ENCODE measurements at regions not wholly inside any gene's neighbourhood (a gene's known extent, or its start where the extent isn't known, plus 50 kb on each side); places are given as distances from the start of the nearest gene placed in this dataset.
A peak's percentile ranks its signal among the peaks of the same experiment; 100 is the strongest.

DNA sequence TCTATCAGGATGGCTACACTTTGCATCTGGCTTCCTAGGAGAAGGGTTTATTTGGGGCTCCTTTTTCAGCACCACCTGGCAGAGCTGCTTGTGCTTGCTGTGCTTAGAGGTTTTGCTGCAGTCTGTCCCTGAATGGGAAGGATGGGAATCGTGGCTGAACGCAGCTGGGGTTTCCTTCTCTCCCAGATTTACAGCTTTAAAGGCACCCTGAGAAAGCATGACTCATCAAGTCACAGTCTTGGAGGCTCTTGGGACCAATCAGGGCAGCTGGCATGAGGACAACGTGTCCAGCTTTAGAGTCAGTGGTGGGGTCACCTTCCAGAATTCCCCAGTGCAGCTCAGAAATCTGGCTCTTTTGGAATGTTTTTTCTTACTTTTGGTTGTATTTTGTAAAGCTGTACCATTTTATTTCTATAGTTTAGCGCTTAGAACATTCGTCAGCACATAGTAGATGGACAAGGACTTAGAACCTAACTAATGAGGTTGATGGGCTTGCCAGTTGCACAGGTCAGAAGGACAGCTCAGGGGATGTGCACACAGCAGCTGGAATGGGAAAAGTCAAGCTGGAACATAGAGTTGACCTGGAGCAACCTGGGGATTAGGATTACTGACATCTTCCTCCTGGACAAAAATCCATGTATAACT, 222.6 kb downstream of the PRDM2 start:
- DNase-seq (ENCODE audit: low spot score): no peak

DNA sequence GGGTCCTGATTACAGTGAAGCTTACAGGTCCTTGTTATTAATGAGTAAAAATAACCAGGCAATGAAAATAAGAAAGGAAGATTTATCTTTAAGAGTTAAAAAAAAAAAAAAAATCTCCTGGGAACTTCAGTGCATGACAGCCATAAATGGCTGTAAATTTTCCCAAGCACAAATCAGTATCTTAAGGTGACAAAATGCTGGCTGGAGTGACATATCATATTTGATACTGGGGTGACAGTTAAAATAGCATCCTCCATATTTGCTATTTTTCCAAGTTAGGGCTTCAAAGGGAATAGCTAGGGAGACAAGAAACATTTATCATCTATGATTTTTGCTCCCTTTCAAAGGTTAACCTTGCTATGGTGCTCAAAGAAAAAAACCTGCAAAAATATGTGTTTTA, 226.6 kb downstream of the PRDM2 start:
- DNase-seq (ENCODE audit: low spot score): no peak

DNA sequence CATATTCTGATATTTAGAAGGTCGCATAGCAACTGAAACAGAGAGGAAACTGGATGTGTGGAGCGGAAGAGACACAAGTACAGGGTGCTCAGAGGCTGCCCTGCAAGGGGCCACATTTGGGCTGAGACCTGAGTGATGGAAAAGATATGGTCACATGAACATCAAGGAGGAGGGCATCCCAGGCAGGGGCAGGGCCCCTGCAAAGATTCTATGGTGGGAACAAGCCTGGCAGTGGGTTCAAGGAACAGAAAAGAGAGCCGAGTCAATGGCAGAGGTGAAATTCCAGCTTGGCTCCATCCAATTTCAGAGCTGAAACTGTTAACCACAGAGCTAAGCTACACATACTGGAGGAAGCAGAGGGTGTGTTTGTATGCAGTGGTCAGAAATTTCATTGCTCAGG, 227.7 kb downstream of the PRDM2 start:
- no peak for DNase-seq (ENCODE audit: low spot score)

DNA sequence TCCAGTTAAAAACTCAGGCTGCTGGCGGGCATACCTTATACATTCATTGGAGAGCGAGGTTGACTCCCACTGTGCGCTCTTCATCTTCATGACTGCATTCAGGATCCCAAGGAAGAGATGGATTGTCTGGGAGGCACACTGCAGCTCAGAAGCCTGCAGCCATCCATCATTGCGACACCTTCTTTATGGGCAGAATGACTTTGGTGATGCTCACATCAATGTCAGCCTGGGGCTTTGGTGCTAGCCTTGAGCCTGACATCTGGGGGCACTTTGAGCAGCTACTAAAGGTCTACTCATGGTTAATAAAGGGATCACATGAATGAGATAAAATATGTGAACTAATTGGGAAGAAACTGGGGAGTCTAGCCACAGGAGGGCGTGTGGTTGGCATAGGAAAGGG, 229.3 kb downstream of the PRDM2 start:
- no peak for DNase-seq (ENCODE audit: low spot score)

DNA sequence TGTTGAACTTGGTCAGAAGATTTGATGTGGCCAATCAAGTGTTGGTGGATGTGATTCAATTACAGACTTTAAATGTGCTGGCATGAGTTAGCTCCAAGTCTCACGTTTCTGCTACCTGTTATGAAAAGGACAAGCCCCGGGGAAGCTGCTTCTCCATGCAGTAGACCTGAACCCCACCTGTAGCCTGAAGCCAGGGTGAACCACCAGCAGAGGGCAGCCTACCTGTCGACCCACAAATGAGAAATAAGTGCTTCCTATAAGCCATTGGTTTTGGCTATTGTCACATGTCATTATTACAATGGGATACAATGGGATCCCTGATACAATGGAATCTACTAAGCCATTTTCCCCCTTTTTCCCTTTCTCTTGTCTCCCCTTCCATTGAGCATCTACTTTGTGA, 230.2 kb downstream of the PRDM2 start:
- no peak for DNase-seq (ENCODE audit: low spot score)

DNA sequence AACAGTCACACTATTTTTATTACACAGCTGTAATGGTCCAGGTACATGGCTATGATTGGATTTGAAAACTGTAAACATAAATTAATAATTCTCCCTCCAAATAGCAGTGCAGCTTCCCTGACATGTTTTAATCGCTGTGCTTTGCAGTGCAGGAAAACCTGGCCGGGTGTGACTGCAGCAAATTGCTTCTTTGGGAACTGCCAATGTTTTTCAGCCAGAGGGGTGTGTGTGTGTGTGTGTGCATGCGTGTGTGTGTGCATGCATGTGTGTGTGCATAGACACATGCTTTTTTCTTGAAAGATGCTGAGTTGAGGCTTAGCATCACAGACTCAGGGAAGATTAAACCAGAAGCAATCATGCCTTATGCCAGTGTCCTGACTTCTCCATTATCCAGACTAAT, 231.2 kb downstream of the PRDM2 start:
- no peak for DNase-seq (ENCODE audit: low spot score)

DNA sequence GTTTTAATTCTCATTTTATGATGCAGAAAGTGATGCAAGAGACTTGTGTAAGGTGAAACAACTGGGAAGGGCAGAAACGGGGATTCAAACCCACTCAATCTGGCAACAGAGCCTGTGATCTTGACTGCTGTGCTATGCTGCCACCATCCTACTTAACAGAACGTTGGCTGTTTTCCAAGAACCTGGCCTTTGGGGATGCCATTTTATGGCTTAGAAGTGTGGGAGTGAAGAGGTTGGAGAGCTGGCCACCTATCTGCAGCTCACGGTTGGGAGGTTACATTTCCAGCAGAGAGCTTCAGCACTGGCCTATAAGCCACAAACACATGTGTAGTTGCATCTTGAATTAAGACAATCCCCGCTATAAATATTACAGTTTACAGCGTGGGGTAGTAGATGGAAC, 235.3 kb downstream of the PRDM2 start:
- no peak for DNase-seq (ENCODE audit: low spot score)

DNA sequence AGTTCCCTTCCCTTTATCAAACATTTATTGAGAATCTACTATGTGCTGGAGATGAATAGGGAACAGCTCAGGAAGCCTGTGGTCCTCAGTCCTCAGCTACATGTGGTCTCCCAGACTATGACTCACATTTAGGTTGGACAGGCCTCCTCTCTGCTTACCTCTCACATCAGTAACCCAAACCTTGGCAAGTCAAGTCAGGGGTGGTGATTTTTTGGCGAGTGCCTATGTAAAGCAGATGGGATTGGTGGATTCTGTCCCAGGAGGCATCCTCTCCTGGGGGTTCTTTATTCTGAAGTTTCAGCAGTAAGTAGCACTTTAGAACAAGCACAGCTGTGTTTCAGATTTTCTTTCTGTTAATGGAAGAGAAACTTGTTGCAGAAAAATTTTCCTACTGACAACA, 241.3 kb downstream of the PRDM2 start:
- no peak for DNase-seq (ENCODE audit: low spot score)

DNA sequence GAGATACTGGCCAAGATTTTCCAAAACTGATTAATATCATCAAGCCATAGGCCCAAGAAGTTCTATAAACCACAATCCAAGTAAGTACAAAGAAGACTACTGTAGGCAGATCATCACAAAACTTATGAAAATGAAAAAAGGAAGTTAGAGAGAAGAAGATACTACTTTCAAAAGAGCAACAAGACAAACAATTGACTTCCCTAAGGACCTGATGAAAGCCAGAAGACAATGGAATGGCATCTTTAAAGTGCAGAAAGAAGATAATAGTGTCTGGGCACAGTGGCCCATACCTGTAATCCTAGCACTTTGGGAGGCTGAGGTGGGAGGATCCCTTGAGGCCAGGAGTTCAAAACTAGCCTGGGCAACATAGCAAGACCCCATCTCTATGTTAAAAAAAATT, 243.1 kb downstream of the PRDM2 start:
- DNase-seq (ENCODE audit: low spot score): no peak

DNA sequence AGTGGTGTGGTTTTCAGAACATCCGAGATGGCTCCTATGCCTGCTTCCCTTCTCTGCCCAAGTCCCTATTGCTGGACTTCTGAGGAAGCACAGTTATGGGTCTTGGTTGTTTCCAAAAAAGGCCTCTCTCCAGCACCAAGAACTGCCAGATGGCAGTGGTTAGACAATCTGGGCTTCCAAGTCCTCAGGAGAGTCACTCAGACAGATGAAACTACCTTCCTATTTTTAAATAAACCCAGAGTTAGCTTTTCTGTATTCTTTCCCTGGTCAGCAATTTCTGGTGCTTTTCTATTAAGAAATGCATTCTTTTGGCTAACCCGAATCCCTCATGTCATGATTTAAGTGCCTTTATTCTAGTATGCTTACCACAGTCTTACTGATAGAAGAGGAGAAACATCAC, 245.9 kb downstream of the PRDM2 start:
- DNase-seq (ENCODE audit: low spot score): no peak

DNA sequence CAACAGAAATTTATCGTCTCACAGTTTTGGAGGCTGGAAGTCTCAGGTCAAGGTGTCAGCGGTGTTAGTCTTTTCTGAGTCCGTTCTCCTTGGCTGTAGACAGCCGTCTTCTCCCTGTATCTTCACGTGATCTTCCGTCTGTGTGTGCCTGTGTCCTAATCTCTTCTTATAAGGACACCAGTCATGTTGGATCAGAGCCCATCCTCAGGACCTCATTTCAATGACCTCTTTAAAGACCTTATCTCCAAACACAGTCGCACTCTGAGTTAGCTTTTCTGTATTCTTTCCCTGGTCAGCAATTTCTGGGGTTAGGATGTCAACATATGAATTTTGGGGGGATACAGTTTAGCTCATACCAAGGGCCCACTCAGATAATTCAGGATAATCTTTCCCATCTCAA, 247.7 kb downstream of the PRDM2 start:
- no peak for DNase-seq (ENCODE audit: low spot score)

DNA sequence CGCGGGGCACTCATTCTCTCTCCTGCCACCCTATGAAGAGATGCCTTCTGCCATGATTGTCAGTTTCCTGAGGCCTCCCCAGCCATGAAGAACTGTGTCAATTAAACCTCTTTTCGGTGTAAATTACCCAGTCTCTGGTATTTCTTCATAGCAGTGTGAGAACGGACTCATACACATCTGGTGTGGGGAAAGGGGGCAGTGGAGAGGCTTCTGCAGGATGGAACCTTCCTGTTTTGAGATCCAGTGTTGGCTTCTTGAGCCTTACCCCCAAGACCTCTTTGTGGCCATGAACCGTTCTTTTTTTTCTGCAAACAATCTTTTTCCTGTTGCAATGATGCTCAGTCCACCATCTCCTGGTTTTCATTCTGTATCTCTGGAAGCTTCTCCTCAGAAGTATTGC, 248.4 kb downstream of the PRDM2 start:
- DNase-seq (ENCODE audit: low spot score): no peak

DNA sequence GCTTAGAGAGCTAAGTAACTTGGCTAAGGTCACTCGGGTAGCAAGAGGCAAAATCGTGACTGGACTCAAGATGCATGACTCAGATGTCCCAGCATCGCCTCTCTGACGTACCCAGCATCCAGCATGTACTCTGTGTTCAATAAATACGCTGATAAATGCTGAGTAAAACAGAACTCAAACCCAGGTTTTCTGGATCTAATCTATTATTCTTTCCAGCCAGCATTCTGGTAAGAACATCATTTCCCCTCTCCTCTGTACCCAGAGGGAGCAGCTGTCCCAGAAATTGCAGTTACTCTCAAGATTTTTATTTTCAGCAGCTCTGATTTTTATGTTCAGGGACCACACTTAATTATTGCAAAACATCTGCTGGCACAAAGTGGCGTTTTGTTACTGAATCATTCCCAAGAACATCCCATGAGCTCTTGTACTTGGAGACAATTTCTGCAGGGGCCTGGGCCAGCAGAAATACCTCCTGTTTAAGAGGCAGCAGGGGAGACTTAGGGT, 249.0 kb downstream of the PRDM2 start:
- no peak for DNase-seq (ENCODE audit: low spot score)

DNA sequence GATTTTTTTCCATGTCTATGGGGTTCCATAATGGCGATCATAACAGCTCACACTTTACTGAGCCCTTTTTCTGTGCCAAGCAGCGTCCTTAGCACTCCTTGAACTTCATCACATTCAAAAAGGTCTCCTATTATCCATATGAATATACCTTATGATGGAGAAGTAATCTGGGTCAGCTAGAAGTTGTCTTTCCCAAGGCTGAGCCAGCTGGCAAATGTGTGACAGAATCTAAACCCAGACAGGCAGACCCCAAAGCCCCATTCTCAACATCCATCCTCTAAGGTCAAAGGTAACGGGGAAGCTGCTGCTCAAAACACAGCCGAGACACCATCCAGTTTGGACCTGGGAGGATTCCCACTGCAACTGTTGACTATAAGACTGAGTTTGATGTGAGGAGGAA, 249.6 kb downstream of the PRDM2 start:
- no peak for DNase-seq (ENCODE audit: low spot score)

DNA sequence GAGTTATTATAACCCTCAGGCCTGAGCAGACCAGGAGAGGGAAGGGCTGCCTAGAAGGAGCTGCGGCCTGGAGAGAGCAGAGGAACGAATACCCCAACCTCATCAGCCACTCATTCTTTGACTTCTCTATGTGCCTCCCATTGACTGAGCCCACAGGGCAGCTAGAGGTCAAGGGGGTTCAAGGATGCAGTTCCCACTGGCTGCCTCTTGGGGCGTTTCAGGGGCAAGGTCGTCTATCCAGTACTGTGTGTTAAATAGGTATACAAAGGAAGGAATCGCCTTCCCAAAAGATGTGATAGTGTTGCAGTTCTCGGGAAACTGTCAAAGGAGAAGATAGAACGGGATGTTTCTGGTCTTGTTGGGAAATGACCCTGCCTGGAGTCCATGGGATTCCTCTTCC, 250.6 kb downstream of the PRDM2 start:
- DNase-seq (ENCODE audit: low spot score): no peak

DNA sequence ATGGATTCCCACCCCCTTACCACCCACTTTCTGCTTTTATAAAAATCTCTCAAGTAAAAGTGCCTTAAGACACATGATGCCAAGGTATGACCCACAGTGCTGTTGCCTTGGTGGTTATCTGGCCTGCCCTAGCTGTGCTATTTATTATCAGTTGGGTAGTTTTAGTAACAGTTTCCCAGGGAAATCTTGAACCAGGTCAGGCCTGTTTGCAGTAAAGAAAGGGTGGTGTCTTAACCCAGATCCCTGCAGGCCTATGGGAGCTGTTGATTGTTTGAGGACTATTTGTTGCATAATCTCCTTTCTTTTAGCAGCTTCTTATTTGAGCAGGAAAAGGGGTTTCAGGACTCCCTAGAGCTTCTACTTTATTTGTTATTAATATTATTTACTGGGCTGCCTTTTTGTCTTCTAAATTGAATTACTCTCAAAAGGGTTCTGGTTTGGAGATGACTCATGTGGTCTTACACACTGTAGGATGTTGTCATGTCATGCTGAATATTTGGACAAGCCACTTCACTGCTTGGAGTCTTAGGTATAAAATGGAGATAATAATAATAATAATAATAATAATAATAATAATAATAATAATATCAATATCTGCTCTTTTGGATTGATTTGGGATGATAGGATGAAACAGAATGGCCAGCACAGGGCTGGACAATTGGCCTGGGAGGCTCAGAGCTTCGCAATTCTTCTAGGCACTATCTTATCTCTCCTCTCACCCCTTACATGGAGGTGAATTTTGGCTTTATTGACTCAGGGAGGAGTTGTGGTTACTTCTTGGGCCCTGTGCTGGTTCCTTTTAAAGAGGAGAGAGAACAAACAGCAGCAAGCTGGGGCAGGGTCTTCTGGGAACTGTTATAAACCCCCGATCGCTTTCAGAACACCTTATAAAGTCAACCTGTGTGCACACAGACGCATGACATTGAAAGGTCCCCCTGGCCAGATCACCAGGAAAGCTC, 252.1 kb downstream of the PRDM2 start:
- DNase-seq (ENCODE audit: low spot score): no peak

DNA sequence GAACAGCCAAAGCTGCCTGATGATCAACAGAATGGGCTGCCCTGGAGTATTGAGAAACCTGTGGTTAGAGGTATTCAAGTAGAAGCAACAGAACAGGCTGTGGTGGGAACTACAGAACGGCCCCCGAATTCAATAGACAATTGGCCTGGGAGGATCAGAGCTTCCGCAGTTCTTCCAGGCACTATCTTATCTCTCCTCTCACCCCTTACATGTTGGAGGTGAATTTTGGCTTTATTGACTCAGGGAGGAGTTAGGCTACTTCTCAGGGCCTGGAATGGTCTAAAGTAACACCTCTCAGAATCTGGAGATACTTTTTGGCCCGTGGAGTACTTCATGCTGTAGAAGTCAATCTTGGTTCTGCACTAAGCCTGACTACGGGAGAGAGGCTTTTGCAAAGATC, 253.0 kb downstream of the PRDM2 start:
- no peak for DNase-seq (ENCODE audit: low spot score)

DNA sequence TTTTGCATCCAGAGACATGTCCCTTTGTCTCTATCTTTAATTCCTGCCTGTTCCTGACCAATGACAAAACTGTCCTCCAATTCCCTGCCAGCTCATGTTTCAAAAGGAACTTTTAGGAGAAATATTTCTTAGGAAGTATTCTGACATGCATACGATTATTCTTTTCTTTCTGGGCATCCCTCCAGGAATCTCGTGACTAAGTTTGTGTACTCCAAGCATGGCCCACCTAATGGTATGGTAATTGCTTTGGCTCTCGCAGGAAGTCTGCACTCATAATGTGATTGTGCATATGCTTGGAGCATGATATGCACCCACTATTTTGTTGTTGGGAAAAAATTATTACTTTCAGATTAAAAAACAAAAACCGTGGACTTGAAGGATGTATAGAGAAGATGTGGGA, 256.4 kb downstream of the PRDM2 start:
- no peak for DNase-seq (ENCODE audit: low spot score)

DNA sequence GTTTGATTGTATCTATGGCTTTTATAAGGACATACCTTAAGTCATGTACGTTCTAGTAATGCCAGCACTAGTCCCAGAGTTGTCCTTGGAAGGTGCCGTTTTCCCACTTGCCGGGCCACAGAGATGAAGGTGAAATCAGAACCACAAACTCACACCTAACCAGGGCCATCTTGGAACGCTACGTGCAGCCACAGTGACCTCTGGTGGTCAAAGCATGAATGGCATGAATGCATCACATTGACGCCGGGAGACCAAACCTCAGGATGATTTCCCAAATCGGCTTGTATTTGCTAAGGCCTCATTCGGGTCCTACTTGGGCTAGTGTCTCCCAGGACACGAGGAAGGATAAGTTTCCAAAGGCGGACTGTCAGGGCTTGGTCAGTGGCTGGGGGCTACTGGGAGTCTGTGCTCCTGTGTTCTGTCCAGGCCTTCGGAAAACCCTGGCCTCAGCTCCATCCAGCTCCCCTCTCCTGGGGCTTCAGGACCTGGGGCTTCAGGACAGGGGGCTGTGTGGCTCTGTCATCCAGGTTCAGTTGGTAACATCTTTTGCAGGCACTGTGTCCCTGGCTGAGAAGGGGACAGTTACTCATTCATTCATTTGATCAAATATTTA, 260.5 kb downstream of the PRDM2 start:
- peak; percentile 56 for DNase-seq (ENCODE audit: low spot score)

DNA sequence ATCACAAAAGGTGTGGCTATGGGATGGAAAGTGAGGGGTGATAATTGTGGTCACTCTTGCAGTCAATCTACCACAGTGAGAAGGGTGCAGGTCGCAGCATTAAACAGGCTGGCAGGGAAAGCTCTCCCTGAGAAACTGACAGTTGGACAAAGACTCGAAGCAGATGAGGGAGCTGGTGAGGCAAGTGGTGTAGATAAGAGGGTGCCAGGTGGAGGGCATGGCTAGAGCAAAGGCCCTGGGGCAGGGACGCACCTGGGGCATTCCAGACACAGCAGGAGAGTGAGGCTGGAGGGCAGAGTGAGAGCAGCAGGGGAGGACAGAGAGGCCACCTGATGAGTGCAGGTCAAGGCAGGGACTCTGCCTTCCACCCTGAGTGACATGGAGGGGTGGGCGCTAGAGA, 264.8 kb downstream of the PRDM2 start:
- DNase-seq (ENCODE audit: low spot score): no peak

DNA sequence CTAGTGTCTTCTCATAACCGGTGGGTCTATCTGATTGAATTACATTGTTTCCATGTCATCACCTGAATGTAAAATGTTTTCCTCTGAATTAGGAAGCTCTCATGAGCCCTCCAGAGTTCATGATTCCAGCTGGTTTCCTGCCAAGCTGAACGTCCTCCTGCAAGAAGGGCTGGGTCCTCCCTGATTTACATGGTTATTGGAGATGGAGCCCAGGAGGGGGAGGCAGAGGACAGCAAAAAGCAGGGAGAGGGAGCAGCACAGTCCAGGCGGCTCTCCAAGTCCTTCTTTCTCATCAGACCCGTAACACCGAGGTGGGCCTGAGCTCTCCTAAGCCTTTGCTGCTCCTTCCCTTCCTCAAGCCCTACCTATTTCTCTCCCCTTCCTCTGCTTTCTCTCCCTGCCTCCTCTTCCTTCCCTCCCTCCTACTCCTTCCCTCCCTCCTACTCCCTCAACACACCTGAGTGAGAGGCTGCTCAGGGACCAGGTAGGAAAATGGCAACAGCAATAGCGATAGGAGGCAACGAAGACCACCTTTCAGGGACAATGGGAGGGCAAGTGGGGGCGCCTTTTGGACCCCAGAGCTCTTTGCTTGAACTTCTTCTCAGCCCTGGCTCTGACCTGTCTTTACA, 265.9 kb downstream of the PRDM2 start:
- DNase-seq (ENCODE audit: low spot score): no peak

DNA sequence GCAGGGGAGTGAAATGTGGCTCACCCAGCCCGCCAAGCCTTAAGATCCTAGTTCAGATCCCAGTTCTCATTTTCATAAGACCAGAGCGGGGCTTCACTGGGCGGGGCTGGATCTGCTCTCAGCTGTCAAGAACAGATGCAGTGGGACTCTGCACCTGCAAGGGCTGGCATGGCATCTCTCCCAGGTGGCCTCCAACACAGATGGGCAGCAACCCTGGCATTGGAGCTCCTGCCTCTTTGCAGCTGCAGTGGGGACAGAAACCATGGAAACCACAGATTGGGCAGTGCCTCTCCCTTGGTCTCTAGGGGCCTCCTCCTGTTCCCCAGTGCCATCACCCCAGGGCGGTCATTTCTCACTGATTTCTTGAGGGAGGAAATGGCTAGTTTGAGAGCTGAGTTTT, 267.7 kb downstream of the PRDM2 start:
- no peak for DNase-seq (ENCODE audit: low spot score)

DNA sequence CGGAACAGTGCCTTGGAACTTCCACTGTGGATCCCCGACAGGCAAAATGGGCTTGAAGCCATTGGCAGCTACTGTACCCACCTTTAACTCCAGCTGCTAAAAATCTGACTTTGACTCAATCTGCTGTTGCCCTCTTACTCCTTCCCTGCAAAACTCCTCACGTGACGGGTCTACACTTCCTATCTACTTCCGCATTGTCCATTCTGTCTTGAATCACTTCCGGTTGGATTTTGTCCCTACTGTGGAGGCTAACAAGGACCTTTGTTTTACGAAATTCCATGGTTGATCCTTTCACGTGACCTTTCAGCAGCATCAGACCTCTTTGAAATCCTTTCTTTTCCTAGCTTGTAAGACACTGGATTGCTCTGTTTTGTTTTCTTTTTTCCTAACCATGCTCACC, 268.4 kb downstream of the PRDM2 start:
- DNase-seq (ENCODE audit: low spot score): no peak

Measured in CD4-positive, alpha-beta T cell treated with Interleukin-15 for 4 hours (primary cell).